Smooth muscle cell of the brain vasculature (primary cell): ENCODE measurements at regions not wholly inside any gene's neighbourhood (a gene's known extent, or its start where the extent isn't known, plus 50 kb on each side); places are given as distances from the start of the nearest gene placed in this dataset.

Source experiments
- DNase-seq: peaks from one replicate; pipeline ENCODE4 v3.0.0-alpha.2; 2012; ENCODE audit warnings: low read depth, low spot score

DNA sequence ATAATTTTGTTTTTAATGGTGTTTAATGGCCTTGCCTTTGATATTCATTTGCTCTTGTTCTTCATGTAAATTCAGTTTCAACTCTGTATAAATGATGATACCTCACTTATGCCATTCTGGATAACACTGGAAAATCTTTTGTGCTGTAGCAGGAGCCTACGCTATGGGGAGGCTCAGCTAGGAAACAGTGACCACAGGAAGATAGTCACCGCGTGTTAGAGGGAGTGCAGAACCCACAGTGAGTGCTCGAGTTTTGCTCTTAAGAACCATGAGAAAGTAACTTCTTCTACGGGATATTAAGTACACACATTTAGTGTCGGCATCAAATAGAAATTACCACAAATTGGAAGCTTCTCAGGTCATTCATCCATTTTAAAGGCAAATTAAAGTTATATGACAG, 143.9 kb downstream of the IRX2 start:
- no peak for DNase-seq

- no peak for DNase-seq
Observed at GRCh38 chr5:2603272-2603575, 148.3 kb downstream of the IRX2 start.

GRCh38 chr5:2602451-2603271, 148.8 kb downstream of the IRX2 start:
- DNase-seq, result no peak

DNA sequence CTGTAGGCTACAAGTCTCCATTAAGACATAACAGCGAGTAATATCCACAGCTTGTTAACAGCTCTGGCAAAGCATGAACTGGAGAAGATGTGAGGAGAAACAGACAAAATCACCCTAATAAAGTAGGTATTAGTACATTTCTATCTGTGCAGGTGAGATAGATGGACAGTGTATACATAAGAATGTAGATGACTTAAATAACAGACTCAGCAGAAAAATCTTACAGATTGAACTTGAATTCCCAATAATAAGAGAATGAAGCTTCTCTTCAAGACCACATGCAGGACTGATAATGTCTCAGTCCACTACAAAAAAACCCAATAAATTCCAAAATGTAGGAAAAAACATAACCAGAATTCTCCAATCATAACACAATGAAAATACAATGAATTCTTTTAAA, 153.0 kb downstream of the IRX2 start:
- DNase-seq, result no peak

DNA sequence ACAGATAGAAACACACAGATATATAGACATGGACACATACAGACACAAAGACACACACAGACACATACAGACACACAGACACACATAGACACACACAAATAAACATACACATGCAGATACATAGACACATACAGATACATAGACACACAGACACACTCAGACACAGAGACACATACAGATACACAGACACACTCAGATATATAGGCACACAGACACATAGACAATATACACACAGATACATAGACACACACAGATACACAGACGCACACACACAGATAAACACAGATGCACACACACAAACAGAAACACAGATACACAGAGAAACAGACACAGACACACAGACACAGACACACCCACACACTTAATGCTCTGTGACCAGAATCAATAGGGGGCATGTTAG, 156.8 kb downstream of the IRX2 start:
- DNase-seq, result no peak

DNA sequence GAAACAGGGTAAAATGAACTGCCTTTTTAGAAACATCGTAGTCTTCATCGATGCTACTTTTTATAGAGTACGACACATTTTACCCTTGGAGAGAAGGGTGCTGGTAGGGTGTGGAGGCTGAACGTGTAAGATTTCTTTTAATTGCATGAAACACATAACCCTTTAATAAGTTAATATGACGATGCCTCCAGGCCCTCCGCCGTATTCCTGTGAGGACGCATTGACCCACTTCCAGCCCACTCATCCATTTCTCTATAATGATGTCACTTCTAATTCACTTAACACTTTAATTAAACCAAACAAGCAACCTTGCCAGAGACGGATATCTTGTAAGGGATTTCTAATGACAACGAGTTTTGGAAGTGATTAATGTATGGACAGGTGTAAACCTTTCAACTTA, 158.7 kb downstream of the IRX2 start:
- no peak for DNase-seq

GRCh38 chr5:2591777-2592453, 159.6 kb downstream of the IRX2 start:
- no peak for DNase-seq

DNA sequence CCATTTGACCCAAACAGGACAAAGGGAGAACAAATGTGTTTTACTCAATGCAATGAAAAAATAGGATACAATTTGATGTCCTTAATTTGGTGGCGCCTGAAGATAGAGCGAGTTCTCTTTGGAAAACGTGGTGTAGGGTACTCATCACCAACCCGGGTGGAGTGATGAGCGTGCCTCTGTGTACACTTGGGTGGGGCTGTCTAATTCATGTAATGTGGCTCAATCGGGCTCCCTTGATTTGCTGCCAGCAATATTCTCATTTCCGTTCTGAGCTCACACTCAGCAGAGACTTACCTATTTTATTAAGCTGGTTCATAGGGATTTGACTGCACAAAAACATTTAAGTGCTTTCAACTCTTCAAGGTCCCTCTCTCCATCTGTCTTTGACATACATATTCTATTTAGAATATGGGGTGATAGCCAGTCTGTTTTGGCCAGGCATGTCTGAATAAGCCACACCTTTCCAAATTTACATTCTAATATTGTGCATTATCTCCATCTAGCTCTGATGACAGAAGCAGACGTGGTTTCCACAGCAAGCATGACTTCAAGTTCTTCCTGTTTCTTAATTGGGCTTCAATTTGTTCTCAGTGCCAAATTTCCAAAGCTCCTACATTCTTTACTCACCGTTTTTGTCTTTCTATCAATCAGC, 162.5 kb downstream of the IRX2 start:
- no peak for DNase-seq

DNA sequence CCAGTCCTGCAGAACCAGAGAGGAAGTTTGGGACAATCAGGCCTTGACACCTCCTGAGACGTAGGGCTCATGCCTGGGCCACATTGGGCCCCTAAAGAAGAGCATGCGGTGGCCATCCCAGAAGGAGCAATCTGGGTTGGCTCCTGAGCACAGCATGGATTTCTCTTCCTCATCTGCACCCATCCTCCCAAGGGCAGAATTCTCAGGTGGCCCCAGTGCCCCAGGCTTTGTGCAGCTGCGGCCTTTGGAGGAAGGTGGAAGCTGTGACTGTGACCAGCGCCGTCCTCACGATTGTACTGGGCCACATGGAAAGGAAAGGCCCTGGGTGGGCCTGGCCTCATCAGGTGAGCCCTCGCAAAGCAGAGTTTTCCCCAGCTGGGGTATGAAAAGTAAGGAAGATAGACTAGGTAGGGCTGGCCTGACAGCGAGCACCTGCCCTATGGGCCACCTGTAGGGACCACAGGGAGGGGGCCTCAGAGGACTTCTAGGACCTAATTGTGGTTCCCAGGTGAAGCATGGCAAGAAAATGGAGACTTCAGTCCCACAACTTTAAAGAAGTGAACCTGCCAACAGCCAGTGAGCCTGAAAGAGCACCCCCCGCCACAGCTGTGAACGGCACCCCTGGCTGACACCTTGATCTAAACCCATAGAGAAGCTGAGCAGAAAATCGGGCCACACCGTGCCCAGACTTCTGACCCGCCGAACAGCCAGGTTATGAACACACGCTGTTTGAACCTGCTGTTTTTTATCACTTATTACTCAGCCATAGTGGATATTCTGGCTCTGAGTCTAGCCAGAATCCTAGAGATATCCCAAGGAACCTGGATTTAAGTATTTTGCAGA, 164.1 kb downstream of the IRX2 start:
- DNase-seq, result no peak

DNA sequence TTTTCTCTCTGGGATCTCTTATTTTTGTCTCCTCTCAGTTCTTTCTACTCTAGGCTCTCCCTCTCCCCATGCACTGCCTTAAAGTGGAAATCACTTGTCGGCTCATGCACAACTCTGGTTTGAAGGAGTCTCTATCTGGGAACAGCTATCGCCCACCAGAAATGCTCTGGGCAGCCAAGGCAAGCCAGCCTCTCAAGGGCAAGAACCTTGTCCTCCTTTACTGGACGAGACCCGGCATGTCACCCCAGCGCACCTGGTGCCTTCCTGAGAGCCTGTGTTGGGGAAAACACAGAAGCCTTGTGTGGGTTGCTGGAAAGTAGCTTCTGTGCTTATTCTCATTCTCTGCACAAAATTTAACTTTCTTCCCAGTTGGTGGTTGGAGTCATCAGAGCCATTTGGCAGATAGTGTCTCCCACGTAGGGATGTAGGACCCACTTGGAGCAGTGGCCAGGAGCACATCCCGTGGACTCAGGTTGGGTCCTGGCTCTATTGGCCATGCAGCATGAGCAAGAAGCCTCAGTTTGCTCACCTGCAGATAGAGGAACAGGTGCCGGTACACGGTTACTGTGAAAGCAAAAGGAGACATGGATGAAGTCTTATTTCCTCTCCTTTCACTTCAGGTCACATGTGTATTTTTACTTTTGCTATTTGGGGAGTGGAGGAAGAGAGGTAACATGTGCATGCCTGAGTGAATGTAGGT, 165.3 kb downstream of the IRX2 start:
- DNase-seq, result no peak

DNA sequence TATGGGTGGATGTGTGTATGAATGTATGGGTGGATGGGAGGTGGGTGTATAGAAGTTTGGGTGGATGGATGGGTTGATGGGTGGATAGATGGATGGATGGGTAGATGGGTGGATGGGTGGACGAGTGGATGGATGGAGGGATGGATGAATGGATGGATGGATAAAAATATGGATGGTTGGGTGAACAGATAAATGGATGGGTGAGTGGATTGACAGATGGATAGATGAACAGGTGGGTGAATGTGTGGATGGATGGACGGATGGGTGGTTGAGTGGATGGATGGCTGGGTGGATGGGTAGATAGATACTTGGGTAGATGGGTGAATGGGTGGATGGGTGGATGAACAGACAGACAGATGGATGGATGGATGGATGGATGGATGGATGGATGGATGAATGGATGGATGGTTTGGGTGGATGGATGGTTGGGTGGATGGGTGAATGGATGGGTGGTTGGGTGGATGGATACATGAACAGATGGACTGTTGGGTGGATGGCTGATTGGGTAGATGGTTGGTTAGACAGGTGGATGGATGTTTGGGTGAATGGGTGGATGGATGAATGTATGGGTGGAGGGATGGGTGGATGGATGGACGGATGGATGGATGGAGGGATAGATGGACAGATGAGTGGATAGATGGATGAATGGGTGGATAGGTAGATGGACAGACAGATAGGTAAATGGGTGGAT, 166.8 kb downstream of the IRX2 start:
- DNase-seq, result no peak

GRCh38 chr5:2582507-2582906, 169.0 kb downstream of the IRX2 start:
- DNase-seq, result no peak

DNA sequence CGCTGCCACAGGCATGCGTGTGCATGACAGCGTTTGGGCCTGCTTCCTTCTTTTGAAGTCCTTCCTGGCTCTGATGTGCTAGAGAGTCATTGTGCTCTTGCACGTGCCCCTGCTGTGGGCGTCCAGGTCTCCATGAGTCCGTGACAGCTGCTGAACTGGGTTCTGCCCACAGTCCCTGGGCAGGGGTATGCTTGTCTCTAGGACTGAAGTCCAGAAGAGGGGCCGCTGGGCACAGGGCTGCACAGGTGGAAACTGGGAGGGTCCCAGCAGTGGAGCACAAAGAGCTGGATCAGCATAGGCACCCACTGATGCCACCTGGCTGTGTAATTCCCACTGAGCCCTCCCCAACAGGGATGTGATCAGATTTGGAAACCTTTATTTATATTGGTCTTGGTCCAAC, 169.4 kb downstream of the IRX2 start:
- no peak for DNase-seq

GRCh38 chr5:2581418-2581817, 170.1 kb downstream of the IRX2 start:
- no peak for DNase-seq

GRCh38 chr5:2579126-2579525, 172.4 kb downstream of the IRX2 start:
- no peak for DNase-seq

GRCh38 chr5:2577312-2578036, 174.0 kb downstream of the IRX2 start:
- no peak for DNase-seq

GRCh38 chr5:2576823-2577222, 174.7 kb downstream of the IRX2 start:
- no peak for DNase-seq

DNA sequence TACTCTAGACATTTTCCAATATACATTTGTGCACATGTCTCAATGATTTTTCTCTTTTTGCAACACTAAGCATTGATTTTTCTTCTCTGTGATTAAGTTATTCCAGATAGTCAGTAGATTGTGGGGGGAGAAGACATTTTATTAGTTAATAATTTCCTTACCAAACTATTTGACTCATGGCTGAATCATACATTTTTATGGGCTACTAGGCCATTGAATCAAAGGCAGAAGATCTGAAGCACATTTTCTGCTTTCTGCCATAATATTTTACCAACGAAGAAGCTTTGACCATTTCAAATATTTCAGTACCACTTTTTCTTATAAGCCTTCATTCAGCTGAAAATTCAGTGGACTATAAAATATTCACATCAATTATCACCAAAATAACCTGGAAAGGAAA, 175.6 kb downstream of the IRX2 start:
- DNase-seq, result no peak

GRCh38 chr5:2575292-2575691, 176.2 kb downstream of the IRX2 start:
- DNase-seq, result no peak

GRCh38 chr5:2574155-2574554, 177.3 kb downstream of the IRX2 start:
- DNase-seq, result no peak
